GM12892 (cell line): ENCODE measurements at regions not wholly inside any gene's neighbourhood (a gene's known extent, or its start where the extent isn't known, plus 50 kb on each side); places are given as distances from the start of the nearest gene placed in this dataset.

Source experiments
- DNase-seq: peaks from one replicate; pipeline ENCODE4 v3.0.0; 2011; ENCODE audit not compliant: insufficient read length
- FAIRE-seq: peaks from 2 replicates; lab custom pipeline; 2011; peaks lifted over from hg19 to GRCh38; lab: Jason Lieb, UNC
- POLR2A ChIP-seq: IDR thresholded peaks from 2 replicates; pipeline ENCODE4 v1.6.1; 2011; ENCODE audit warnings: low read depth, low read length, control low read depth
- POLR2AphosphoS5 ChIP-seq: IDR thresholded peaks from 2 replicates; pipeline ENCODE4 v1.6.1; 2011; ENCODE audit warnings: low read depth, low read length, control low read depth
- TAF1 ChIP-seq: IDR thresholded peaks from 2 replicates; pipeline ENCODE4 v1.6.1; 2011; ENCODE audit warnings: low read depth, mild to moderate bottlenecking, control low read depth, low read length, borderline replicate concordance

DNA sequence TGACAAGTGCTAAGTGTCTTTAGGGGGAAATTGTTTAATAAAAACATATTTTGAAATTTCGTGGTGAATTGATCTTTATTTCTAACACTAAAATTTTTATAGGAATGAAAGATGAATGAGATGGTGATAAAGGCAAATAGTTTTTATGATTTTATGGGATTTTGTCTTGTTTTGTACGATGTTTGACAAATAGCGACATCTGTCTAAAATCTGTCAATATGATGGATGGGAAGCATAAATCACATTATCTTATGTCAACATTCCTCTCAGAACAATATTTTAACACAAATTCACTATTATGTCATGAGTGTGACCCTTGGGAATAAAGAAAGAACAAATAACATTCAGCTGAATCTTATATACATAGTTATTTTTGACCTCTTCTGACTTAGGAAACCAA is 852.0 kb upstream of the CDH6 start:
- DNase-seq, result no peak
- TF ChIP-seq POLR2A (no peak), TAF1 (no peak), POLR2AphosphoS5 (no peak)
- no peak for FAIRE-seq

DNA sequence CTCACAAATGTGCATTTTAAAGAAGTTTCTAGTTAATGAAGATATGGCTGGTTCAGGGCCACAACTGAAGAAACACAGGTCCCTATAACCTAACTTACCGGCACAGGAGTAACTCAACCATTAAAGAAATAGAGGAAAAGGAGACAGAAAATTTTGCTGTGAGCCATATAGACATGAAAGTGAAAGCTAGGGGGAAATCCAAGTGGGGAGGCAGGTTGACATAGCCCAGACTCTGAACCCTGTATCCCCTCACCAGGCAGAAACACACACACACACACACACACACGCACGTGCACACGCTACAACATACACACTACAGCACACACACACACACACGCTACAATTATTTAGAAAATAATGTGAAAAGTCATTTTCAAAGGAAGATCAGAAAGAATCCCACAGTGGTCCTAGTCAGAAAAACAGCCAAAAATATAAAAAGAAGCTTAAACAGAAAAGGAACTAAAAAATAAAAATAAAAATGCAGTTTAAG is 856.4 kb upstream of the CDH6 start:
- FAIRE-seq (no peak), DNase-seq (no peak)
- no peak for TF ChIP-seq POLR2A
- no peak for TF ChIP-seq POLR2AphosphoS5
- TF ChIP-seq TAF1, result no peak

DNA sequence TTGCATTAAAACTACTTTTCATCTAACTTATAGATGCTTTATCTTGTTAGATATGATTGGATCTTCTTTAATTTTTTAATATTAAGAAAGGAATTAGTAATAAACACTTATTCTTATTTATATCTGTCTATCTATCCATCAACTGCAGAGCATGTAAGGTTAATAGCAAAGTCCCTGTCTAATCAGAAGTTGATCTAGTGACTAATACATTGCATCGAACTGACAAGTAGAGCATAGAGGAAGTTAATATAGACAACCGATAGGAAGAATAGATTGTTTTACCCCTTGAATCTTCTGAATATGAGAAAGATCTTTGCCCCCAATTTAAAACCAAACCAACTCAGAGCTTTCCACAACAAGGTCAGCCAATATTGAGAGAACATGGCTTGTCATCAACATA is 862.0 kb upstream of the CDH6 start:
- FAIRE-seq (no peak), DNase-seq (no peak)
- TF ChIP-seq POLR2A (no peak), TAF1 (no peak), POLR2AphosphoS5 (no peak)

DNA sequence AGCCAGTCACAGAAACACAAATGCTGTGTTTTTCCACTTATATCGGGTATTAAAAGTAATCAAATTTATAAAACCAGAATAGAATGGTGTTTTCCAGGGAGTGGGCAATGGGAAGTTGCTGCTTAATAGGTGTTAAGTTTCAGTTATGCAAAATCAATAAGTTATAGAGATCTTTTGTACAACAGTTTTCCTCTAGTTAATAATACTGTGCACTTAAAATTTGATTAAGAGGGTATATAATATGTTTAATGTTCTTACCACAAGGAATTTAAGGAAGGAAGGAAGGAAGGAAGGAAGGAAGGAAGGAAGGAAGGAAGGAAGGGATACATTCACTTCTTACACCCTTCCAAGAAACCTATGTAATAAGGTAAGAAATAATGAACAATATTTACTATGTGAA is 867.7 kb upstream of the CDH6 start:
- TF ChIP-seq TAF1 (no peak), POLR2AphosphoS5 (no peak), POLR2A (no peak)
- FAIRE-seq (no peak), DNase-seq (no peak)

DNA sequence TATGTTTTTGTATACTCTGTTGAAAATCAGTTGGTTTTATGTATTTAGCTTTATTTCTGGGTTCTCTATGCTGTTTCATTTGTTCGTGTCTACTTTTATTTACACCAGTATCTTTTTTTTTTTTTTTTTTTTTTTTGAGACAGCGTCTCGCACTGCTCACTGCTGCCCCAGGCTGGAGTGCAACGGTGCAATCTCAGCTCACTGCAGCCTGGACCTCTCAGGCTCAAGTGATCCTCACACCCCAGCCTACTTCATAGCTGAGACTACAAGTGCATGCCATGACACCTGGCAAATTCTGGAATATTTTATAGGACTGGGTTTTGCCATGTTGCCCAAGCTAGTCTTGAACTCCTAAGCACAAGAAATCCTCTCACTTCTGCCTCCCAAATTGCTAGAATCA is 869.4 kb upstream of the CDH6 start:
- DNase-seq (no peak), FAIRE-seq (no peak)
- TF ChIP-seq POLR2AphosphoS5, result no peak
- no peak for TF ChIP-seq TAF1
- no peak for TF ChIP-seq POLR2A

DNA sequence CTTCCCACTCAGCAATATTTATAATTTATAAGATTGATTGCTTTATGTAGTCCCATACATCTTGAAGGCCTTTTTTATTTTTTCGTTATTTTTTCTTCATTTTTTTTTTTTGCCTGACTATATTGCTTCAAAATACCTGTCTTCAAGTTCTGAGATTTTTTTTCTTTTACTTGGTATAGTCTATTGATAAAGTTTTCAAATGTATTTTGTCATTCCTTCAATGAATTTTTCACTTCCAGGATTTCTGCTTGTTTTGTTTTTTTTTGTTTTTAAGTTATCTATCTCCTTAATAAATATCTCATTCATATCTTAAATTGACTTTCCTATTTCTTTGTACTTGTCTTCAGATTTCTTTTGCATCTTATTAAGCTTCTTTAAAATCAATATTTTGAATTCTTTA is 905.6 kb upstream of the CDH6 start:
- no peak for TF ChIP-seq POLR2A
- TF ChIP-seq TAF1, result no peak
- TF ChIP-seq POLR2AphosphoS5, result no peak
- FAIRE-seq (no peak), DNase-seq (no peak)

DNA sequence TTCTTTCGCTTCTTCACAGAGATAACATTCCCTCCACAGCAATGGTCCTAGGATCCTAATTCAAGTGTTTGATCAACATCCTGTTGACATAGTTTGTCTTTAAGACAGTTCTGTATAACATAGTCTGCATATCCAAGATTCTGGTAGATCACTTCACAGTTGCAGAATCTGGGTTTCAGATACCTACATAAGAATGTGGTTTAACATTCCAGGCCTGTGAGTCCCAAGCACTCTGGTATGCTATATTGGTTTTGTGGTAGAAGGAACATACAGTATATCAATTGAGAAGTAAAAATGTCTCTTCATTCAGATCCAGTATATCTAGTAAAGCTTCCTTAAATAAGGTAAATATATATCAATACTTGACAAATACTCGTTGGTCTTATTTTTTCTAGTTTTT is 914.2 kb upstream of the CDH6 start:
- DNase-seq (no peak), FAIRE-seq (no peak)
- no peak for TF ChIP-seq TAF1
- TF ChIP-seq POLR2A, result no peak
- TF ChIP-seq POLR2AphosphoS5, result no peak

DNA sequence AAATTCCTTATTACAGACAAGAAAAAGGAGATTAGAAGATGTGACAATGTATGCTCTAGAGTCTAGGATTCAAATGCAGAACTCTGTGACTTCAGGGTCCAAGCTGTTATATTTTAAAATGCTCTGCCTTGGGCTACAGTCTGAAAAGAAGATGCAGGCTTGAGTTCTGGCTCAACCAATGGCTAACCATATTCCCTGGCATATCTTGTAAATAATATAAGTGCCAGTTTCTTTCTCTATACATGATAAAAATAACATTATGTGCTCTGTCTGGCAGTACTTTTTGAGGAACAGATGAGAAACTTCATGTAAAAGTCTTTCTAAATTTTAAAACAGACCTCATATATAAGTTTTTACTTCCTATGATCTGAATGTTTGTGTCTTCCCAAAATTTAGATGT is 926.5 kb upstream of the CDH6 start:
- FAIRE-seq (no peak), DNase-seq (no peak)
- TF ChIP-seq POLR2A (no peak), POLR2AphosphoS5 (no peak), TAF1 (no peak)

DNA sequence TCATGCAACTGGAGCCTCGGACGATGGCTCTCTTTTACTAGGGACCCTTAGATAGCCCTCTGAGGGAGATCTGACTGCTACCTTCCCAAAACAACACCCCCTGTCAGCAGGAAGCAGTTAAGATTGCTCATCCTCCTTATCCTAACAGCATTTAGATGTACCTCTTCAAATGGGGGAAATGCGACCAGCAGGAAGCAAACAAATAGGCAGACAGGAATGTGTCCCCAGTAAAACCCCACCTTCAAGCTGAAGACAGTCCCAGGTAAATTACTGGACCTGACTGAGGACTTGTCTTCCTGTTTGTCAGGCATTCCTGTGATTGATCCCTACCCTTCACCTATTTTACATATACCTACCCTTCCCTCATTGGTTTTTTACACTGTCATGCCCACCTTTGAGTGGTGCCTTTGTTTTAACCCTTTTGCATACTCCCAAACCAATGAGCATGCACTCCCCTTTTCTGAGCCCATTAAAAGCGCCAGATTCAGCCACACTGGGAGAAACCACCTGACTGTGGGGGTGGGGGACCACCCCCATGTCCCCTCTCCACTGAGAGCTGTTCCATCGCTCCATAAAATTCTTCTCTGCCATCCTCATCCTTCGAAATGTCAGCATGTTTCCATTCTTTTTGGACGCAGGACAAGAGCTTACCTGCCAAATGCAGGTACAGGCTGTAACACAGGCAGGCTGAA is 954.0 kb upstream of the CDH6 start:
- TF ChIP-seq POLR2A, result no peak
- no peak for FAIRE-seq
- DNase-seq, result no peak

DNA sequence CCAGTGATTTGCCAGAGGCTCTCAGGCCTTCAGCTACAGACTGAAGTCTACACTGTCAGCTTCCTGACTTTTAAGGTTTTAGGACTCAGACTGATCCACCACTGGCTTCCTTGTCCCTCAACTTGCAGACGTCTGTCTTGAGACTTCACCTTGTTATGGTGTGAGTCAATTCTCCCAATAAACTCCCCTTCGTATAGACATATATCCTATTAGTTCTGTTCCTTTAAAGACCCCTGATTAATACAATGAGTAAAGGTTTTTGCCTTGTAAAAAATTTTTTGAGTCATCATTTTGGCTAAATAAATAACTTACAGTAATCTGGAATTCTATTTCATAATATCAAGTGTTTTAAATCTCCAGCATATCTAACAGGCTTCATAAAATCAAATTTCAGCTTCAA is 956.3 kb upstream of the CDH6 start:
- DNase-seq (no peak), FAIRE-seq (no peak)
- no peak for TF ChIP-seq POLR2AphosphoS5
- TF ChIP-seq POLR2A, result no peak
- no peak for TF ChIP-seq TAF1

DNA sequence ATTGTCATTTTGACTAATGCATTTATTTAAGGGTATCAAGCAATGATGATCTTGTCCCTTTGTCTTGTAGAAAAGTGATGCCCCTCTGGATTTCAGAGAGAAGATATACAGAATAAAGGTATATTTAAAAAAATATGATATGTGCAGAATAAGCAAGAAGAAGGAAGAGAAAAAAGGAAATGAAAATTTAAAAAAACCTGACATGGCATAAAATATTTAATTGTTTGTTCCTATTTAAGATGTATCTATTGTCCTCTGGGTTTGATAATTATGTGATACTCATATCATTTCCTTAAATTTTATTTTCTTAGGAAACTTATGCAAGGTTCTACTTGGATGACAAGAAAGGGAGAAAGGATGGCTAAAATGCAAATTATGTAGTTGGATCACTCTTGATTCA is 983.7 kb upstream of the CDH6 start:
- DNase-seq (no peak), FAIRE-seq (no peak)
- TF ChIP-seq POLR2A (no peak), TAF1 (no peak), POLR2AphosphoS5 (no peak)

DNA sequence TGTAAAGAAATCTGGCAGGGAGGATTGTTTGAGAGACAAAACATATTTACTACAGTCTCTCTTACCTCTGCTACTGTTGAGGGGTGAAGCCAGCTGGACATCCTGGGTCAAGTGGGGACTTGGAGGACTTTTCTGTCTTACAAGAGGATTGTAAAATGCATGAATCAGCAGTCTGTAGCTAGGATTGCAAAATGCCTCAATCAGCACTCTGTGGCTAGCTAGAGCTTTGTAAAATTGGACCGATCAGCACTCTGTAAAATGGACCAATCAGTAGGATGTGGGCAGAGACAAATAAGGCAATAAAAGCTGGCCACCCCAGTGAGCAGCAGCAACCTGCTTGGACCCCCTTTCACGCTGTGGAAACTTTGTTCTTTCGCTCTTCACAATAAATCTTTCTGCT is 995.8 kb upstream of the CDH6 start:
- DNase-seq (no peak), FAIRE-seq (no peak)
- TF ChIP-seq POLR2A, result no peak
- TF ChIP-seq POLR2AphosphoS5, result no peak
- TF ChIP-seq TAF1, result no peak

DNA sequence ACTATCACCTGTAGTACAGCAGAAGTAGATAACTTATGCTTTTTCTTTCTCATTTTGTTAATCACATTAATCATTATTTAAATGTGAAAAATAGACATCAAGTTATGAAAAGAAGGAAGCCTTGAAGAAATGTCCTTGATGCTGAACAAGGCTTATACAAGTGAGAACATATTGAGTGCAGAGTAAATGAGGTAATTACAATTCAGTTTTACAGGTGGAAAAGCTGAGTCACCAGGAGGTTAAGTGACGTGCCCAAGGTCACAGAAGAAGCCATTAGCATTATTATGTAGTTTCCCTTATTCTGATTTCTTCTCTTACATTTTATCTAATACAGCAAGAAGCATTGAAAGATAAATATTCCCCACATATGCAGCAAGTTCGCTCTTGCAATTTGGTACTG is 998.5 kb upstream of the CDH6 start:
- DNase-seq (no peak), FAIRE-seq (no peak)
- TF ChIP-seq POLR2AphosphoS5 (no peak), TAF1 (no peak), POLR2A (no peak)

DNA sequence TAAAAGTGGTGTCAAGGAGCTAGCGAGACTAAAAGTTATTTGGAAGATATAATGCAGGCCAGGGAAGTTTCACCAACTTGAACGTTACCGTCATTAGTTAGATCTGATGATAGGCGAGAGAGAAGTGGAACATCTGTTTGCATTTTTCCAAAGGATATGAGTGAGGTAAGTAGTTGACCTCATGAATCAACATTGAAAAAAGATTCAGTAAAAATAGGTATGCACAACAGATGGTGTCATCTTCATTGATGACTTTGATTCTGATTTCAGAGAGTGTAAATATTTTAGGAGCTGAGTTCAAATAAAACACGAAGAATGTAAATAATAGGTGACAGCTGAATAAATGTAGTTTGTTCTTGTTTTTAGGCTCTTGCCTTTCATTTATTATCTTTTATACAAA is 998.9 kb upstream of the CDH6 start:
- TF ChIP-seq TAF1, result no peak
- TF ChIP-seq POLR2AphosphoS5, result no peak
- TF ChIP-seq POLR2A, result no peak
- DNase-seq (no peak), FAIRE-seq (no peak)
